ENCODE measurements at regions not wholly inside any gene's neighbourhood (a gene's known extent, or its start where the extent isn't known, plus 50 kb on each side); places are given as distances from the start of the nearest gene placed in this dataset.
"Not testable (repeated sequence)": the region's sequence is repeated elsewhere in the genome, so short reads cannot be mapped to it uniquely, and the experiment has no call there.

DNA sequence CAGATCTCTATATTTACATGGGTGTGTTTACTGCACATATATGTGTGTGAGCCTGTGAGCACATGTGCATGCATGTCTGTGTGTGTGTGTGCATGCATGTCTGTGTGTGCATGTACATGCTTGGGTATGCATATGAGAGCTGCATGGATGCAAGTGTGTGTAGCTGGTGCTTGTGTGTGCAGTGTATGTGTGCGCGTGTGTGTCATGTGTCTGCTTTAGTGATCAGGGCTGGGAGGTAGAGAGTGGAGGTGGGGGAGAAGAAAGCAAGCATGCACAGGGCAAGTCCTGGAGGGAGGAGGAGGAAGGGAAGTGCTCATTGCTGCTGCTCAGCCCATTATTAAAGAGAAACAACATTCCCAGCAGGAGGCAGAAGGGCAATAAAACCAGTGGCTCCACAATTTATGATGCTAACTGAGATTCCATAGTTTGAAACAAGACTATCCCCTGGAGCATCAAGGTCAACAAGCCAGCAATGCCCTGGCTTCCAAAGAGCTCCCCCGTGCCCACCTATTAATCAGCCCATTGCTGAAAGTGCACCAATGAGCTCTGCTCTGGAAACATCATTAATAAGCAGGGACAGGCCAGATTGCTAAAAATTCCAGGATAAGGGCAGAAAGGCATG lies 414.0 kb downstream of the MAFB start:
- no peak for DNase-seq (ENCODE audit: low read depth)

DNA sequence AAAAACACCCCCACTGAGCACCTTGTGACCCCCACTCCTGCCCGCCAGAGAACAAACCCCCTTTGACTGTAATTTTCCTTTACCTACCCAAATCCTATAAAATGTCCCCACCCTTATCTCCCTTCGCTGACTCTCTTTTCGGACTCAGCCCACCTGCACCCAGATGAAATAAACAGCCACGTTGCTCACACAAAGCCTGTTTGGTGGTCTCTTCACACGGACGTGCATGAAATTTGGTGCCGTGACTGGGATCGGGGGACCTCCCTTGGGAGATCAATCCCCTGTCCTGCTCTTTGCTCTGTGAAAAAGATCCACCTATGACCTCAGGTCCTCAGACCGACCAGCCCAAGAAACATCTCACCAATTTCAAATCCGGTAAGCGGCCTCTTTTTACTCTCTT lies 419.8 kb downstream of the MAFB start:
- not testable (repeated sequence) for DNase-seq (ENCODE audit: low read depth)

DNA sequence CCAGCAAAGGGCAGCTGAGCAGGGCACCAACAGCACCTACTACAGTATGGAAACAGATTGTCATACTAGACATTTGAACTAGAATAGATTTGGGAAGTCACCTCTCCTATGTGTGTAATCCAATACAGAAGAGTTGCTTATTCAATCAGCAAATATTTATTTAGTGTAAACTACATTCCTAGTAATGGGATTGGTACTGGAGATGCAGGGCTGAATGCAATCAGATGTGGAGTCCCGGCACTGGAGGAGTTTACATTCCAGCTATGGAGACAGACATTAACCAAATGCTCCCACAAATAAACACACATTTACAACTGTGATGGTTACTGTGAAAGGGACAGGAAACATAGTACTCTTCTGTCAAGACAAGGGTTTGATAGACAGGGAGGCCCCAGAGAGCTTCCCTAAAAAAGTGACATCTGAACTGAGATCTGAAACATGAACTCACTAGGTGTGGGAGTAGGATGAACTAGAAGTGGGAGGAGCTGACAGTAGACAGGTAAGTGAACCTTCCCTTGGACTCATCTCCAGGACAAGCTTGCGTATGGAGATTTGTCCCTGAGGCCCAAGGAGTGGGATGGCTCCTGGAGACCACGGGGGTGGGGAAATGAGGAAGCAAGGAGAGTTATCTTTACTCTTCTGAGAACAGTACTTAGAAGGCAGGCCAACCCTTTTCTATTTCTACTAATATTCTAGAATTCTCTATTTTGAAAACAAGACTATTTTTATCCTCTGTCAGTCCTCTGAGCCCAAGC lies 420.5 kb downstream of the MAFB start:
- no peak for DNase-seq (ENCODE audit: low read depth)

DNA sequence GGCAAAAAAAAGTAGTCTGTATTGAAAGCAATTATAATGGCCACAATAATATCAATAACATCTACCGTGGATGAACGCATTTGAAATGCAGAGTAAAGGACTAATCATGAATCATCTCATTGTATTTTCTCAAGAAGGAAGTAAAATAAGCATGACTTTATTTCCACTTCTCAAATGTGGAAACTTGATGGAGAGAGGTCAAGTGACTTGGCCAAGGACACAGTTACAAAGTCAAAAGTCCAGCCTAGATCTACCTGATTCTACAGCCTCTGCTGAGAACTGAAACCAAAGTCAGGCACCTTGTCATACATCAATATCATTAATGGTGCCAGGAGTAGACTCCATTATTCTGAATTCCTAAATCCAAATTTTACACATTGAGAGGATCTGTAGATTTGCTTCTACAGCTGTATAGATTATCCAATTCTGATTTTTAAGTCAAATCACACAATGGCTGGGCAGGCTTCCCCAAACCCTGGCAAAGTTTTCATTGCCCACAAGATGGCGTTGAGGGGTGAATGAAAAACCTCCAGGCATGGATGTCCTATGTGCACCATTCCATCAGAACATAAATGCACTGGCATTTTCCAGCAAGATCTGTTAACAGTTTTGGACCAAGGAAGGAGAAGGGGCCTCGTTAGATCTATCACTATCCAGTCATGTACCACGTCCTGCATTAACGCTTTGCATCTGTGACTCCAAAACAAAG lies 423.1 kb downstream of the MAFB start:
- no peak for DNase-seq (ENCODE audit: low read depth)

DNA sequence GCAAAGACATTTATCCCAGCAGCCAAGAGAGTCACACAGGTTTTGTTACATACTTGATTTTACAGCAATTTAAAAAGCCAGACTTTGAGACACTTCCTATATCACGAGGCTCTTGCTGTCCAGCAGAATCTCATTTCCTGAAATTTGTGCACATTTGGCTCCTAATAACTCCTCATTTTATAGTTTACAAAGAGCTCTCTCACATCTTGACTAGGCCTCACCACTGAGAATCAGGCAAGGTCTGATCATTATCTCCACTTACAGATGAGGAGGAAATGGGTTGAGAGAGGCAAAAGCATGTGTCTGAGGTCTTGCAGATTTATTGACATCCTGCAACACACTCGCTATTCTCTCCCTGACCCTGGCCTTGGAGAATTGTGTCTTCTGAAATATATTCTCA lies 426.8 kb downstream of the MAFB start:
- no peak for DNase-seq (ENCODE audit: low read depth)

DNA sequence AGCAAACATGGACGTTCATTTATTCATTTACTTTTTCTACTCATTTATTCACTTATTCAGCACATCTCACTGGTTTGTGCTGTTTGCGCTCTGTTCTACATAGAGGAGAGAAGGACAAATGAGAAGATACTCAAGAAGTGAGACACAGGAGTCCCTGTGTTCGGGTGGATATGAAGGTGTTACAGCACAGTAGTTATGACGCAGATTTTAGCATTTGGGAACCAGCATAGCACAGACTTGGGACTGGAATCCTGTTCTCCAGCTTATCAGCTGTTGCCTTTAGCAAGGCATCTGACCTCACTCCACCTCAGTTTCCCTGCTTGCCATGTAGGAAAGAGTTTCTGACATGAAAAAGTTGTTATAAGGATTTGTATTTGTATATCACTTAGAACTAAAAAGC lies 430.1 kb downstream of the MAFB start:
- DNase-seq (ENCODE audit: low read depth), result no peak

DNA sequence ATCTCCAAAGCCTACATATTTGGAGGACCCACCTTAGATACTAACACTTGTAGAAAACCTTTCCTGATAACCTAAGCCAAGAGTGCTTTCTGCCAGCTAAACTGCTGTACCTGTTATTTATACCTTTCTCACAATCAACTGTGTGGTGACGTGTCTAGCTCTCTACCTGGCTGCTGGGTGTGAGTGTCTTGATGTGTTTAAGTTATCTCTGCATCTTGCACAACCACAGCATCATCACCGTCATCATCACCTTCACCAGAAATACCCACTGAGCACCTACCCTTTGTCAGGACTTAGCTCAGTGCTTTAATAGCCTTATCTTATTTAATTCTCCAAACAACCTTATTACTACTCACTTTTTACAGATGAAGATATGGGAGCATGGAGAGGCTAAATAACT lies 431.3 kb downstream of the MAFB start:
- DNase-seq (ENCODE audit: low read depth), result no peak

DNA sequence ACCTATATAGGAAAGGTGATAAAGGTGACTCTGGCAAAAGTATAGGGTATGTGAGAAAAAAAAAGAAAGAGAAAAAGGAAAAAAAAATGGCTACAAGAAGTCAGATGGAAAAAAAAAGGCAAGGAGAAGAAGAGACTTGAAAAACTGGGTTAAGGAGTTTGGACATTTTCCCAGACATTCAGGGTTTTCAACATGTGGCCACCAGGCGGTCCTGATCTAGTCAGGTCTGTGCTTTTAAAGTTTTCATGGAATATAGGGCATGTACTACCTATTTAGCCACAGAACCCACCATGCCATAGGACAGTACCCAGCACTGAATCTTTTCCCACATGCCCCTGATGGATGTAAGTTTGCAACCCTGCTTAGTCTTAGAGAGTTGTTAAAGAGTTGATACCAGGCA lies 433.7 kb downstream of the MAFB start:
- no peak for DNase-seq (ENCODE audit: low read depth)

DNA sequence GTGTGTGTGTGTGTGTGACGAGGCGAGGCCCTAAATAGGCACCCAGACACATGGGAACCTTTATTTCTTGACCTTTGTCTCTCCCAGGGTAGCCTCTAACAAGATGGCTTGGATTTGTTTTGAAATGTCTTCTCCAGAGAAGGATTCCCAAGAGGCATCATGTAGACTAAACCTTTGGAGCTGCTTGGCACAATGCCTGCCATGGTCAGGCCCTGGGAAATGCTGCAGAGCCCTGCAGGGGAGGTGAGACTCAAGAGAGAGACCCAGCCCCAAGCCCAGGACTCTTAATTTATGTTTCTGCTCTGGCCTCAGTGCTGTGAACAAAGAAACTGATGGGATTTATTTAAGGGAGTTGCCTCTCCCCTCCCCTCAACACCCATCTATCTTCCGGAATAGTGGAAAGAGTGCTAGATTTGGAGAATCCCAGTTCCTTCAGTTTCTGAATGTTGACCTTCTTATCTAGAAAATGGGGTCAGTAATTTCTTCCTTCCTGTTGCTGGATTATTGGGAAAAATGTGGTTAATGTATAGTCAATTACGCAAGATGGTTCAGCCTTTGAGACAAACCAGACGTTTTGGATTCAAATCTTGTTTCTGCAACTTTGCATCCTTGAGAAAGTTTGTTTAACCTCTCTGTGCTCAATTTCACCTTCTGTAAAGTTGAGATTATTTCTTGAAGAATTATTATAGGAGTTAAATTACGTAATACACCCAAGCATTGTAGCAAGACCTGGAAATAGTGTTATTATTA lies 434.8 kb downstream of the MAFB start:
- no peak for DNase-seq (ENCODE audit: low read depth)

DNA sequence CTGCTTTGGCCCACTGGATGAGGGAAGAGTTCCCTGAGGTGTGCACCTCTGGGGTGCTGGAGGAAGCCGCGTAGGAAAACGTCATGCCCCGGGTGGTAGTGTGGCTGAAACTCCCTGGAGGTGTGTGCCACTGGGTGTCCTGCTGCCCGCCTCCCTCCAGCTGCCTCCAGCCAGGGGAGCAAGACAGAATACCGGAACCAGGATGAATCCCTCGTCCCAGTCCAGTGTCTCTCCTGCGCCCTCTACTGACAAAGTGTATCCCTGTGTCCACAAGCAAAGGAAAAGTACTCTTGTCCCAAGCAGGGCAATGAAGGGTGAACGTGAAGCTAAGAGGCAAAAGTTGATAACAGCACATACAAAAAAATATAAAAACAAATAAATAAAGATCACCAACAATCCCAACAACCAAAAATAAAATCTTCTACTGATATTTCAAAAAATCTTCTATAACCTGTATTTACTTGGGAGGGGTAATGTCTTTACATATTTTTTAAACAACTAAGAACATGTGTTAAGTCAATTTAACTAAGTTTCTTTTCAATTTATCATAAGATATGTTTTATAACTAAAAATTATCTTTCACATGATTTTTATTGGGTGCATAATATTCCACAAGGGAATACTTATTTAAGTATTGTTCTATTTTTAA lies 437.6 kb downstream of the MAFB start:
- DNase-seq (ENCODE audit: low read depth), result no peak

DNA sequence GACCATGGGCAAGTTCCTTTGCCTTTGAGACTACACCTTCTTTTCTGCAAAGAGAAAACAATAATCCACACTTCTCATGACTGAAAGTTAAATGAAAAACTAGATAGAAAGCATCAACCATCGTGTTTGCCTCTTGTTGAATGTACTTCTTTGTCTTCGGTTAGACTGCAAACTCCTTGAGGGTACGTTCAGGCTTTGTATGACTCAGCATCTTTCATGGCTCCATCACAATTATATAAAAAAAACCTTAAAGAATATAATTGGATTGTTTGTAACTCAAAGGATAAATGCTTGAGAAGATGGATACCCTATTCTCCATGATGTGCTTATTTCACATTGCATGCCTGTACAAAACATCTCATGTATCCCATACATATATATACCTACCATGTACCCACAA lies 439.2 kb downstream of the MAFB start:
- no peak for DNase-seq (ENCODE audit: low read depth)

DNA sequence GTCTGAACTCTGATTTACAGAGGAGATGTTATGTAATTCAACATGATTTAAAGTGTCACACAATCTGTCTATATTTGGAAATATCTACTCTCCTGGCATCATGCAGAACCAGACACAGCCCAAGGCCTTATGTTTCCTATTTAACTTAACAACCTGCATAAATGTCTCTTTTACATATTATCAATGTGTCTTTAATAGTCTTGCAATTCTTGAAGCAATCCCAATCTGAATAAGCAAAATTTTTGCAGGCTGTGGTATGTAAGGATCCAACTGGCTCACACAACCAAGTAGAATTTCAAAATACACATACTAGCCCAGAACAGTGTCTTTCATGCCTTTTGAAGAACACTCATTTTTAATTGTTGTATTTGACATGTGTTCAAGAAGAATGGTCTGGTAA lies 443.2 kb downstream of the MAFB start:
- DNase-seq (ENCODE audit: low read depth), result no peak

DNA sequence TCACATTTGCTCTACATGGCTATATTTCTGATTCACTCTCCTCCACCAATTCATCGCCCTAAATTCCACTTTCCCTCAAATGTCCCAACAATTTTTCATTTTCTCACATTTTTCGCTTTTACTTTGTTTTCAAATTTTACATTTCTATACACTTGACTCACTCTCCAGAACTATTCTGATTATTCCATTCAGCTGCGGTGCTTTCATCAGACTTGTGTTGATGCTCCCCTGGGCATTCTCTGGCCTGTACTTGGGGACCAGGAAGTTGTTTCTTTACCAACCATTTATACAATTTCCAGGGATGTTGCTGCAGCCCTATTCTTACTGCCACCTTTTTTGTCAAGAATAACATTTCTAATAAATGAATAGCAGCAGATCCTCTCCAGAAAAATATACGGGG lies 444.8 kb downstream of the MAFB start:
- DNase-seq (ENCODE audit: low read depth), result no peak

DNA sequence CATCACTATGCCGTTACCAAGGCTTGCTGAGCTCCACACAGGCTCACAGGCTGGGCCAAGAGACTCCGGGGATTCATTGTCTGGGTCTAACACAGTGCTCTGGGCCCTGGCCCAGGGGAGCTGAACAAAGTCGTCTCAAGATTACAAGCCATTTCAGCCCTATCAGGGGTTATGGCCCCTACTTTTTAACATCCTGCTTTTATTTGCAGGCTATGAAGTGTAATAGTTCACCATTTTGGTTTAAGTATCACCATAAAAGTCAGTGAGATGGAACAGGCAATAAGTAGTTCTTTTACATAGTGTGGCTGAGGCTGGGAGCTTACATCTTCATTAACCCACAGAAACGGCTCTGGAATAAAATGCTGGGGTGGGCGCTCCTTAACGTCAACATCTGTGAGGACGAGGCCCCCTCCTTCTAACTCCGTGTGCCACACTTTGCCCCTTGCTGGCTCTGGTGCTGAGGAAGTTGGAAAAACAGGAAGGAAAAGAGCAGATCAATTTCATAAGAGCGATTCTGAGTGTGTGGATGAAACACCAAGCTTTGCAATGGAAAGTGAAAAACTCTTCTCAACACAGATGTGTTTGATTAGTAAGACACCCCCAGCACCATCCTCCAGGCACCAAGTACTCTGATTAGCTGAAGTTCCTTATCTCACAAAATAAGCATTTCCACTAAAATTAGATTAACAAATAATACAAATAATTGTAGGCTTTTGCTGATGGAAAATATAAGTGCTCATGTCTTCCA lies 447.3 kb downstream of the MAFB start:
- no peak for DNase-seq (ENCODE audit: low read depth)

DNA sequence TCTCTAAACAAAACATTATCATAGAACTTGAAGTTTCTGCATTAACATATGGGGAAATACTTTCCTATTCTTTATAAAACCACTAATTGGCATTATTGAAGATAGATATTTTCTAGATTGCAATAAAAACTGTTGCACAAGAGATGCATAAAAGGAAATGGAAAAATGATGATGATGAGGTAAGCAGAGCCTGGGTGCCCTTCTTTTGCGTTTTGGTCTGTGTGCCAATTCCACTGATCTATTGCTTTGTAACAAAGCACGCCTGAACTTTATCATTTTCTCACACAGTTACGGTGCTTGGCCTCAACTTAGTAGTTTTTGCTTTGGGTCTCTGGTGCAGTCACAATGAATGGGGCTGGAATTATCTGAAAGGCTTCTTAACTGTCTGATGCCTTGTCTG lies 450.5 kb downstream of the MAFB start:
- DNase-seq (ENCODE audit: low read depth), result no peak

DNA sequence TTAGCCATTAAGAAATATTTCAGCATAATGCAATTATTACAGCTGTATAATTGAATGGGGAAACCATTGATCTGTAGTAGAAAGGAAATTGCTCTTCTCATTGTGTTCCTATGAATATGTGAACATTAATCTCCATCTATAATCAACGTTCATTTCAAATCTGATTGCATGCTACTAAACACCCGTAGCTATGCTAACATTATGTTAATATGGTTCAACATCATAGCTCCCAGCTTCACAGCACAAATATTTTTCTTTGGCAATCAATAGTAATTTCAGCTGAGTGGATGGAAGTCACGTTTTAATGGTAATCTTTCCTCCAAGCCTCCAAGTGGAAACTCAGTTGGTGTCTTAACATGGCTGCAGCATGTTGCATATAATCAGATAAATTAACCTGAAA lies 454.4 kb downstream of the MAFB start:
- no peak for DNase-seq (ENCODE audit: low read depth)

DNA sequence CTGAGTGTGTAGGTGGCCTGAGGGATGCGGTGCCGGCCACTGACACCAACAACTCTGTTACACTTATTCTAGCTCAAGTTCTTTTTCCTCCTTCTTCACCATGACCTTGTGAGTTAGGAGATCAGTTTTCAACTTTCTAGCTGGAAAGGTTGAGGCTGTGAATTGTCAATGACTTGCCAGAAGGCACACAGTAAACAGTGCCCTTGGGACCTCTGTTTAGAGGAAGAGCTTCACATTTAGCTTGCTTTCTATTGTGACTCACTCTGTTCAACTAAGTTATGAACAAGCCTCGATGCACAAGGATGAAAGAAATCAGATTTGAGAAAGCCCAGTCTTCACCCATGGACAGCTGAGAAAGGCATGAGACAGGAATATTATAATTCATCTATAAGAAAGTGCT lies 455.6 kb downstream of the MAFB start:
- DNase-seq (ENCODE audit: low read depth), result no peak

DNA sequence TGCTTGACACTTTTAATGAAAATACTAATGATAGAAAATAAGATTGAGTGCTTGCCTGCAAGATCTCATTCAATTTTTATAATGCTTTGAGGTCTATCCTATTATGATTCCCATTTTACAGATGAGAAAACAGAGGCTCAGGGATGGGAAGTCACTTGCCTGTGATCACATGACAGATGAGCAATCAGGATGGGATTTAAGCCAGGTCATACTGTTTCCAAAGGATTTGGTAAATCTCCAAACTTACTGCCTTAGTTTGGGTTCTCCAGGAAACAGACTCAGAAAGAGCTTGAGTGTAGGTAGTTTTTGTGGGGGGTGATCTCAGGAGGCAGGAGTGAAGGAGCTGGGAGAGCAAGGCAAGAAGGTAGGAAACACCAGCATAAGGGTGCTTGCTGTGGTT lies 456.3 kb downstream of the MAFB start:
- DNase-seq (ENCODE audit: low read depth), result no peak

DNA sequence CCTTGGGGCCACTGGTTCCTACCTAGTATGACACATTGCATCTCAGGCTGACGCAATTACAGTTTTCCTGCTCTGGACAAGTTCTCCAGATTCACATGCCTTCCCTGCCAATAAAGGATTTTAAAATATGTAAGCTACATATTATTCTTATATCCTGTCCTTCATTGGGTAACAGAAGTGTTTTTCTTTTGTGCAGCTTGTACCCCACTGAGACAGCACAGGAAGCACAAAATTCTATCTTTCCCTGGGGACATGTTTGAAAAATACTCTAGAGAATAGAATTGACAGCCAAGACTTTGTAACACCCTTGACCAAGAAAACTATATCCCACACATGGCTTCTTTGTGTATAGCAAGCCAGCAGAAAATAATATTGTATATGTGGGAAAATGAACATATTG lies 456.8 kb downstream of the MAFB start:
- DNase-seq (ENCODE audit: low read depth), result no peak

DNA sequence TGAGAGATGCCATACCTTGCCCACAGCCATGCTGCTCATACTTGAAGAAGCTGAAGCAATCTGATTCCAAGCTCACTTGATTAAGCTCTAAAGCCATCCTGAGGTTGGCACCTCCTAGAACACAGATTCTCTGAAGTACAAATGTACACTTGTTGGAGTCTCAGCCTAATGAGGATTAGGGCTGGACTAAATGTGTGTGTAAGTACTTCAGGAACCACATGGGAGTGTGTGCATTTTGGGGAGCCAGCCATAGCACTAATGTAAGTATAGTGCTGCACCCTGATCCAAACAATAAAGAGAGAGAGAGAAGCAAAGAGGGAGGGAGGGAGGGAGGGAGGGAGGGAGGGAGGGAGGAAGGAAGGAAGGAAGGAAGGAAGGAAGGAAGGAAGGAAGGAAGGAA lies 458.6 kb downstream of the MAFB start:
- no peak for DNase-seq (ENCODE audit: low read depth)

DNA sequence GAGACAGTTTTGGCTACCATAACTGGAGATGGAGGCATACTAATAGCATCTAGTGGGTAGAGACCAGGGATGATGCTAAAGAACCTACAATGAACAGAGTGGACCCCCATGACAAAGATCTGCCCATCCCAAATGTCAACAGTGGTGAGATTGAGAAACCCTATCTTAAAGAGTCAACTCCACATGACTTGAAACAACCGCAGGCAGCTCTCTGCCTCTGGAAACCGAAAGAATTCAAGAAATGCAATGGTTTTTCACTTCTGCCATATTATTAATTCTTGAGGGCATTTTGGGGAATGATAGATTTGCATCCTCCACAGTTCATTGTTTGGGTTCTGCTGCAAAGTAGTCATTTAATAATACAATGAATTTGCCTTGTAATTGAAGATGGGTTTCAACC lies 463.4 kb downstream of the MAFB start:
- no peak for DNase-seq (ENCODE audit: low read depth)

DNA sequence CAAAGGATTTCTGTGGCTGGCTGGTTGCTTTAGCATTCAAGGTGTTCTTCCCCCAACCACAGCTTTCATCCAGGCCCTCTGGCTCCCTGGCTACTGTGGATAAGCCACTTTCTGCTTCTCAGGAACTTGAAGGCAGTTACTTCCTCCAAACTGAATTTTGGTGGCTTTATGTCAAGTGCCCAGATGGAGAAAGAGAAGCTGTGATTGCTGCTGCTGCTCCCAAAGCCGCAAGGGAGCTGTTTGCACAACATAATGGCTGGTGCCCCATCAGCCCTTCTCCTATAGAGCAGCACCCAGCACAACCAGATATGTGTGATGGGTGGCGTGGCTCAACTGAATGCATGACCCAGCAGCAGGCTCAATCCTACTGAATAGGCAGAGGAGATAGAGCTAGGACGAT lies 465.2 kb downstream of the MAFB start:
- no peak for DNase-seq (ENCODE audit: low read depth)

Measured in activated T-helper 9 cell treated with anti-CD3 and anti-CD28 coated beads, Interleukin-2, amount 50 U/mL, for 16 hours (primary cell).